PFSK-1 (cell line): ENCODE measurements at regions not wholly inside any gene's neighbourhood (a gene's known extent, or its start where the extent isn't known, plus 50 kb on each side); places are given as distances from the start of the nearest gene placed in this dataset.

Experiments used
- FOXP2 ChIP-seq: optimal IDR thresholded peaks from 2 replicates; pipeline ENCODE3; 2011; ENCODE audit warnings: borderline replicate concordance, control low read depth, inconsistent platforms; ENCODE audit not compliant: insufficient read depth; ENCODE audit errors: extremely low read length, extremely low read depth
- POLR2AphosphoS5 ChIP-seq: IDR thresholded peaks from 2 replicates; pipeline ENCODE4 v1.6.1; 2012; ENCODE audit warnings: low read depth, mild to moderate bottlenecking, control low read depth, low read length, moderate library complexity
- REST ChIP-seq, 2 experiments: IDR thresholded peaks; 2 replicates each; pipeline versions ENCODE4 v1.6.1 to v1.8.0; 2011 to 2012; ENCODE audit warnings: low read depth in 2 of 2, low read length in 2 of 2, control low read depth in 1 of 2, inconsistent platforms in 1 of 2, mild to moderate bottlenecking in 1 of 2, moderate library complexity in 1 of 2; ENCODE audit not compliant: insufficient read depth in 1 of 2
- SIN3A ChIP-seq: IDR thresholded peaks from 2 replicates; pipeline ENCODE4 v1.6.1; 2012; ENCODE audit warnings: mild to moderate bottlenecking, low read length, moderate library complexity, borderline replicate concordance; ENCODE audit not compliant: insufficient read depth
- TAF1 ChIP-seq: IDR thresholded peaks from 2 replicates; pipeline ENCODE4 v1.6.1; 2012; ENCODE audit warnings: low read length, control low read depth, borderline replicate concordance; ENCODE audit not compliant: insufficient read depth

GRCh38 chr19:27894906-27895754, 1317.8 kb downstream of the UQCRFS1 start:
- TF ChIP-seq REST (IDR thresholded peaks at IDR 0.05; ENCODE audit: insufficient read depth in 1 of 2, low read depth in 2 of 2, low read length in 2 of 2) (no peak), TAF1 (no peak), SIN3A (no peak), POLR2AphosphoS5 (no peak), FOXP2 (no peak)
